ENCODE measurements at regions not wholly inside any gene's neighbourhood (a gene's known extent, or its start where the extent isn't known, plus 50 kb on each side); places are given as distances from the start of the nearest gene placed in this dataset.

GRCh38 chr10:118867768-118868167 lies 113.0 kb upstream of the CACUL1 start:
- TF ChIP-seq CTCF (IDR thresholded peaks at IDR 0.05) (no peak), POLR2AphosphoS5 (IDR thresholded peaks at IDR 0.05) (no peak), EP300 (IDR thresholded peaks at IDR 0.05) (no peak)
